CD14-positive monocyte (primary cell): ENCODE measurements at regions not wholly inside any gene's neighbourhood (a gene's known extent, or its start where the extent isn't known, plus 50 kb on each side); places are given as distances from the start of the nearest gene placed in this dataset.
A peak's percentile ranks its signal among the peaks of the same experiment; 100 is the strongest.

Experiments
- DNase-seq, 3 donors: peaks; one replicate each; pipeline ENCODE4 v3.0.0-alpha.2; 2011 to 2022
- H2AFZ ChIP-seq: 2 replicates; pipeline ENCODE4 v1.6.0; 2012; ENCODE audit warnings: mild to moderate bottlenecking, low read depth, low read length, inconsistent platforms; ENCODE audit not compliant: insufficient read depth, poor library complexity, severe bottlenecking
- H3K27ac ChIP-seq, 2 donors: 1 replicate in 1 of 2; 2 replicates in 1 of 2; pipeline ENCODE4 v1.5.1; 2012 to 2013; ENCODE audit warnings: low read length in 2 of 2, control low read depth in 1 of 2, inconsistent platforms in 1 of 2, low read depth in 1 of 2, mild to moderate bottlenecking in 1 of 2
- H3K27me3 ChIP-seq, 2 donors: one replicate each; pipeline versions ENCODE4 v1.6.0 to v1.6.1; 2011 to 2013; ENCODE audit warnings: low read length in 2 of 2; ENCODE audit not compliant: control insufficient read depth in 2 of 2, insufficient read depth in 2 of 2
- H3K36me3 ChIP-seq, 2 donors: replicated peaks in 1 of 2; 1 replicate in 1 of 2; 2 replicates in 1 of 2; pipeline versions ENCODE4 v1.5.1 to v1.6.1; 2012 to 2013; ENCODE audit warnings: low read length in 2 of 2, control low read depth in 1 of 2, inconsistent platforms in 1 of 2, mild to moderate bottlenecking in 1 of 2; ENCODE audit not compliant: insufficient read depth in 2 of 2, control insufficient read depth in 1 of 2
- H3K4me1 ChIP-seq, 2 donors: 1 replicate in 1 of 2; 2 replicates in 1 of 2; pipeline versions ENCODE4 v1.5.1 to v1.6.1; 2012 to 2013; ENCODE audit warnings: low read length in 2 of 2, control low read depth in 1 of 2, inconsistent platforms in 1 of 2, mild to moderate bottlenecking in 1 of 2, moderate library complexity in 1 of 2; ENCODE audit not compliant: insufficient read depth in 2 of 2, control insufficient read depth in 1 of 2
- H3K4me2 ChIP-seq: replicated peaks from 2 replicates; pipeline ENCODE3; 2012; ENCODE audit warnings: low read length, moderate library complexity, mild to moderate bottlenecking; ENCODE audit not compliant: poor library complexity, severe bottlenecking; ENCODE audit errors: extremely low read depth
- H3K4me3 ChIP-seq, 3 experiments: fragments of 200-600 bp in 1 of 3; sonication (generic) in 1 of 3; replicated peaks in 1 of 3; 1 replicate in 2 of 3; 2 replicates in 1 of 3; pipeline ENCODE4 v1.5.1; 2011 to 2013; ENCODE audit warnings: low read length in 3 of 3, mild to moderate bottlenecking in 3 of 3, control low read depth in 2 of 3, low read depth in 2 of 3, inconsistent platforms in 1 of 3, moderate library complexity in 1 of 3
- H3K79me2 ChIP-seq: 2 replicates; pipeline ENCODE4 v1.6.0; 2012; ENCODE audit warnings: mild to moderate bottlenecking, control low read depth, inconsistent platforms, low read length, moderate library complexity; ENCODE audit not compliant: insufficient read depth
- H3K9ac ChIP-seq: 2 replicates; pipeline ENCODE4 v1.6.0; 2017; ENCODE audit warnings: low read length, mild to moderate bottlenecking; ENCODE audit not compliant: insufficient read depth, poor library complexity, severe bottlenecking
- H3K9me3 ChIP-seq, 2 donors: replicated peaks in 1 of 2; 1 replicate in 1 of 2; 2 replicates in 1 of 2; pipeline versions ENCODE4 v1.5.1 to v1.6.1; 2012 to 2013; ENCODE audit warnings: low read length in 2 of 2, control low read depth in 1 of 2; ENCODE audit not compliant: control insufficient read depth in 1 of 2, insufficient read depth in 1 of 2
- H4K20me1 ChIP-seq: 2 replicates; pipeline ENCODE4 v1.6.0; 2012; ENCODE audit warnings: mild to moderate bottlenecking, low read length, control low read depth, moderate library complexity; ENCODE audit not compliant: insufficient read depth
- H3K27ac Mint-ChIP-seq, 7 donors: one replicate each; pipeline ENCODE4 v1.8.0; 2020; ENCODE audit warnings: mild to moderate bottlenecking in 7 of 7, mixed read lengths in 7 of 7, moderate library complexity in 6 of 7, inconsistent platforms in 2 of 7
- H3K27me3 Mint-ChIP-seq, 3 donors: one replicate each; pipeline ENCODE4 v1.8.0; 2021 to 2022; ENCODE audit warnings: low read depth in 3 of 3, mild to moderate bottlenecking in 3 of 3, mixed read lengths in 3 of 3, moderate library complexity in 3 of 3, inconsistent platforms in 1 of 3
- H3K36me3 Mint-ChIP-seq, 2 donors: one replicate each; pipeline ENCODE4 v1.8.0; 2020; ENCODE audit warnings: mixed read lengths in 2 of 2, inconsistent platforms in 1 of 2, mild to moderate bottlenecking in 1 of 2
- H3K4me1 Mint-ChIP-seq: one replicate; pipeline ENCODE4 v1.8.0; 2020; ENCODE audit warnings: mild to moderate bottlenecking, mixed read lengths
- H3K4me3 Mint-ChIP-seq, 2 donors: one replicate each; pipeline ENCODE4 v1.8.0; 2020; ENCODE audit warnings: mild to moderate bottlenecking in 2 of 2, mixed read lengths in 2 of 2, moderate library complexity in 1 of 2
- H3K9me3 Mint-ChIP-seq, 7 donors: one replicate each; pipeline ENCODE4 v1.8.0; 2020 to 2022; ENCODE audit warnings: mixed read lengths in 7 of 7, mild to moderate bottlenecking in 6 of 7, moderate library complexity in 6 of 7, inconsistent platforms in 2 of 7
- WGBS: methylation state at CpG from one replicate; pipeline ENCODE4 v1.1.5; 2013; ENCODE audit warnings: missing lambda C conversion rate; ENCODE audit not compliant: insufficient coverage; 5-methylcytosine and 5-hydroxymethylcytosine counted together
- intact Hi-C, 2 donors: fragments of 100-400 bp; cut with micrococcal nuclease; formaldehyde crosslinking; loops; one replicate each; pipeline versions ENCODE4 v1.15.0 to v1.15.1; 2023
- TF ChIP-seq, protein P1 (sequence below): fragments of 200-600 bp; IDR thresholded peaks from one replicate; pipeline ENCODE4 v1.8.0; 2022; ENCODE audit warnings: antibody characterized with exemption, mild to moderate bottlenecking

DNA sequence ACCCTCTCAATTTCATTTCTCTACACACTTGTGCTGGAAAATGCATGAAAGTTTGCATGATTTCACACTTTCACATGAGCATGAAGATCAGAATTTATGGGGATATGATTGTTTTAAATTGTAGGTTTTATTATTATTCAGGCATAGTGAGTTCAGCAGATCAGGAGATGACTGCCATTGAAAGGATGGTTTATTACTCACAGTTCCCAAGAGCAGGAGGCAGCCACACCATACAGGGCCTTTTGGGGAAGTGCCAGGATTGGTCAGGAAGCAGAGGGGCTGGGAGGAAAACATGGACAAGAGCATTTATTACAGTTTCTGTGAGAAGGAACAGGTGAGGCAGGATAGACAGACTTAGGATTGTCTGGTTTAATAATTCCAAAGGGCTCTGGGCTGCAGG, 114.6 kb upstream of the KCNJ15 start:
- Histone ChIP-seq H3K4me3 (no peak overlapping the region), H3K36me3 (no peaks in the 10 kb centered on the region), H3K27ac (no peak overlapping the region), H3K27me3 (peaks cover 0 to under 1% of the 10 kb centered on the region in 2 donors), H3K9ac (no peak overlapping the region), H3K4me1 (no peaks in the 10 kb centered on the region), H2AFZ (no peak overlapping the region), H3K4me2 (no peak overlapping the region), H3K9me3 (peaks cover 0 to 4% of the 10 kb centered on the region in 2 donors), H4K20me1 (no peaks in the 10 kb centered on the region), H3K79me2 (no peaks in the 10 kb centered on the region)
- TF ChIP-seq, protein P1, sequence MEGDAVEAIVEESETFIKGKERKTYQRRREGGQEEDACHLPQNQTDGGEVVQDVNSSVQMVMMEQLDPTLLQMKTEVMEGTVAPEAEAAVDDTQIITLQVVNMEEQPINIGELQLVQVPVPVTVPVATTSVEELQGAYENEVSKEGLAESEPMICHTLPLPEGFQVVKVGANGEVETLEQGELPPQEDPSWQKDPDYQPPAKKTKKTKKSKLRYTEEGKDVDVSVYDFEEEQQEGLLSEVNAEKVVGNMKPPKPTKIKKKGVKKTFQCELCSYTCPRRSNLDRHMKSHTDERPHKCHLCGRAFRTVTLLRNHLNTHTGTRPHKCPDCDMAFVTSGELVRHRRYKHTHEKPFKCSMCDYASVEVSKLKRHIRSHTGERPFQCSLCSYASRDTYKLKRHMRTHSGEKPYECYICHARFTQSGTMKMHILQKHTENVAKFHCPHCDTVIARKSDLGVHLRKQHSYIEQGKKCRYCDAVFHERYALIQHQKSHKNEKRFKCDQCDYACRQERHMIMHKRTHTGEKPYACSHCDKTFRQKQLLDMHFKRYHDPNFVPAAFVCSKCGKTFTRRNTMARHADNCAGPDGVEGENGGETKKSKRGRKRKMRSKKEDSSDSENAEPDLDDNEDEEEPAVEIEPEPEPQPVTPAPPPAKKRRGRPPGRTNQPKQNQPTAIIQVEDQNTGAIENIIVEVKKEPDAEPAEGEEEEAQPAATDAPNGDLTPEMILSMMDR: no peak
- peaks cover 3% of the 10 kb centered on the region for H3K4me1 Mint-ChIP-seq
- H3K27me3 Mint-ChIP-seq: peaks cover 6 to 11% (median 7%) of the 10 kb centered on the region in 3 donors
- H3K36me3 Mint-ChIP-seq: no peaks in the 10 kb centered on the region
- H3K9me3 Mint-ChIP-seq: peaks cover 8 to 20% (median 16%) of the 10 kb centered on the region in 7 donors
- no peak overlapping the region for H3K27ac Mint-ChIP-seq
- intact Hi-C loops: no loop called here
- DNase-seq: no peak
- no peak overlapping the region for H3K4me3 Mint-ChIP-seq

DNA sequence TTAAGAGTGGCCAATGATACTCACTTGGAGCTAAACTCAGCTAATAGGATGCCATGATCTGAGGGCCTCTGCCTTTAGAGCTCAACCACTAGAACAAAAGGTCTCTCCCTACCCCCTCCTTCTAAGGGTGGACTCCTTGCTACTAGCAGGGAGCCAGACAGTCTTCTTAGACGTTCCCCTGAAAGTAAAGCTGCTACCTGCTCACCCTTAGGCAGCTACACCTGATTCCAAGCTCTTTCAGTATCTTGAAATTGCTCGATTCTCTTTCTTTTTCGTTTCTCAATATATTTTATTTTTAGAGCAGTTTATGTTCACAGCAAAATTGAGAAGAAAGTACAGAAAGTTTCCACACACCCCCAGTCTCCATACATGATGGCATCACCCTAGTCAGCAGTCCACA, 112.6 kb upstream of the KCNJ15 start:
- Mint-ChIP-seq H3K27me3 (peaks cover 7 to 12% (median 10%) of the 10 kb centered on the region in 3 donors), H3K36me3 (no peaks in the 10 kb centered on the region), H3K9me3 (peaks cover 8 to 20% (median 16%) of the 10 kb centered on the region in 7 donors), H3K27ac (no peak overlapping the region), H3K4me1 (peaks cover 3% of the 10 kb centered on the region), H3K4me3 (peak overlapping the region in 1 of 2 donors; percentile 22)
- Histone ChIP-seq H3K79me2 (no peaks in the 10 kb centered on the region), H3K27me3 (peaks cover 0 to 4% of the 10 kb centered on the region in 2 donors), H3K9me3 (peaks cover 0 to 4% of the 10 kb centered on the region in 2 donors), H3K4me1 (no peaks in the 10 kb centered on the region), H2AFZ (no peak overlapping the region), H3K4me2 (no peak overlapping the region), H4K20me1 (no peaks in the 10 kb centered on the region), H3K27ac (no peak overlapping the region), H3K9ac (no peak overlapping the region), H3K4me3 (no peak overlapping the region), H3K36me3 (no peaks in the 10 kb centered on the region)
- intact Hi-C loops: no loop called here
- TF ChIP-seq, protein P1: no peak
- WGBS: no CpG with 5 or more reads among the region's 3 CpGs
- DNase-seq: no peak
